ENCODE measurements at regions not wholly inside any gene's neighbourhood (a gene's known extent, or its start where the extent isn't known, plus 50 kb on each side); places are given as distances from the start of the nearest gene placed in this dataset.

- Histone ChIP-seq H3K79me2 (ENCODE audit: insufficient read depth, low read depth) (no peaks in the 10 kb centered on the region), H3K36me3 (ENCODE audit: insufficient read depth) (no peaks in the 10 kb centered on the region), H3K27ac (no peak overlapping the region), H3K4me2 (no peak overlapping the region), H2AFZ (ENCODE audit: low read depth) (no peak overlapping the region), H3K4me3 (IDR thresholded peaks at IDR 0.05; ENCODE audit: insufficient read depth, low read depth, low read length) (no peak overlapping the region), H3K9ac (no peak overlapping the region), H3K27me3 (ENCODE audit: insufficient read depth, low read depth) (no peaks in the 10 kb centered on the region), H4K20me1 (ENCODE audit: insufficient read depth) (no peaks in the 10 kb centered on the region), H3K4me1 (ENCODE audit: low read depth, poor library complexity, severe bottlenecking) (peaks cover 4% of the 10 kb centered on the region)
- no peak for TF ChIP-seq CTCF (conservative IDR thresholded peaks at IDR 0.05; ENCODE audit: low read depth, low read length)
Observed at GRCh38 chr7:11935905-11936304, 103.9 kb upstream of the THSD7A start.

GRCh38 chr7:11946794-11947193 is 114.8 kb upstream of the THSD7A start:
- Histone ChIP-seq H3K79me2 (ENCODE audit: insufficient read depth, low read depth) (no peaks in the 10 kb centered on the region), H3K4me1 (ENCODE audit: low read depth, poor library complexity, severe bottlenecking) (no peaks in the 10 kb centered on the region), H3K4me2 (no peak overlapping the region), H3K9ac (no peak overlapping the region), H3K27me3 (ENCODE audit: insufficient read depth, low read depth) (no peaks in the 10 kb centered on the region), H3K4me3 (IDR thresholded peaks at IDR 0.05; ENCODE audit: insufficient read depth, low read depth, low read length) (no peak overlapping the region), H4K20me1 (ENCODE audit: insufficient read depth) (no peaks in the 10 kb centered on the region), H2AFZ (ENCODE audit: low read depth) (no peak overlapping the region), H3K27ac (no peak overlapping the region), H3K36me3 (ENCODE audit: insufficient read depth) (no peaks in the 10 kb centered on the region)
- no peak for TF ChIP-seq CTCF (conservative IDR thresholded peaks at IDR 0.05; ENCODE audit: low read depth, low read length)

- H4K20me1 ChIP-seq (ENCODE audit: insufficient read depth): no peaks in the 10 kb centered on the region
- no peak overlapping the region for H3K27ac ChIP-seq
- no peak for TF ChIP-seq CTCF (conservative IDR thresholded peaks at IDR 0.05; ENCODE audit: low read depth, low read length)
- no peaks in the 10 kb centered on the region for H3K79me2 ChIP-seq (ENCODE audit: insufficient read depth, low read depth)
- H3K4me2 ChIP-seq: no peak overlapping the region
- H3K4me3 ChIP-seq (IDR thresholded peaks at IDR 0.05; ENCODE audit: insufficient read depth, low read depth, low read length): no peak overlapping the region
- no peaks in the 10 kb centered on the region for H3K36me3 ChIP-seq (ENCODE audit: insufficient read depth)
- no peaks in the 10 kb centered on the region for H3K4me1 ChIP-seq (ENCODE audit: low read depth, poor library complexity, severe bottlenecking)
- H3K9ac ChIP-seq: no peak overlapping the region
- H2AFZ ChIP-seq (ENCODE audit: low read depth): no peak overlapping the region
- no peaks in the 10 kb centered on the region for H3K27me3 ChIP-seq (ENCODE audit: insufficient read depth, low read depth)
Observed at GRCh38 chr7:11950281-11950680, 118.3 kb upstream of the THSD7A start.

GRCh38 chr7:11950942-11951341 is 118.9 kb upstream of the THSD7A start:
- no peaks in the 10 kb centered on the region for H3K36me3 ChIP-seq (ENCODE audit: insufficient read depth)
- no peaks in the 10 kb centered on the region for H4K20me1 ChIP-seq (ENCODE audit: insufficient read depth)
- no peak overlapping the region for H3K4me2 ChIP-seq
- H3K27me3 ChIP-seq (ENCODE audit: insufficient read depth, low read depth): no peaks in the 10 kb centered on the region
- no peaks in the 10 kb centered on the region for H3K4me1 ChIP-seq (ENCODE audit: low read depth, poor library complexity, severe bottlenecking)
- H2AFZ ChIP-seq (ENCODE audit: low read depth): no peak overlapping the region
- no peak overlapping the region for H3K9ac ChIP-seq
- no peaks in the 10 kb centered on the region for H3K79me2 ChIP-seq (ENCODE audit: insufficient read depth, low read depth)
- H3K27ac ChIP-seq: no peak overlapping the region
- no peak overlapping the region for H3K4me3 ChIP-seq (IDR thresholded peaks at IDR 0.05; ENCODE audit: insufficient read depth, low read depth, low read length)
- TF ChIP-seq CTCF (conservative IDR thresholded peaks at IDR 0.05; ENCODE audit: low read depth, low read length): no peak

- Histone ChIP-seq H3K4me3 (IDR thresholded peaks at IDR 0.05; ENCODE audit: insufficient read depth, low read depth, low read length) (no peak overlapping the region), H3K27ac (no peak overlapping the region), H3K4me1 (ENCODE audit: low read depth, poor library complexity, severe bottlenecking) (no peaks in the 10 kb centered on the region), H3K27me3 (ENCODE audit: insufficient read depth, low read depth) (no peaks in the 10 kb centered on the region), H3K79me2 (ENCODE audit: insufficient read depth, low read depth) (no peaks in the 10 kb centered on the region), H3K36me3 (ENCODE audit: insufficient read depth) (no peaks in the 10 kb centered on the region), H4K20me1 (ENCODE audit: insufficient read depth) (no peaks in the 10 kb centered on the region), H3K9ac (no peak overlapping the region), H2AFZ (ENCODE audit: low read depth) (no peak overlapping the region), H3K4me2 (no peak overlapping the region)
- no peak for TF ChIP-seq CTCF (conservative IDR thresholded peaks at IDR 0.05; ENCODE audit: low read depth, low read length)
Observed at GRCh38 chr7:11951909-11952308, 119.9 kb upstream of the THSD7A start.

Measured in KMS-11 (cell line).